Motor neuron (in vitro differentiated cells): ENCODE measurements at regions not wholly inside any gene's neighbourhood (a gene's known extent, or its start where the extent isn't known, plus 50 kb on each side); places are given as distances from the start of the nearest gene placed in this dataset.

Experiments used
- ATAC-seq, 8 experiments: fragments of 200-7000 bp; cut with Tn5 transposase; replicated peaks in 6 of 8; 2 replicates each; pipeline ENCODE4 v1.8.0; 2021; ENCODE audit warnings: mild to moderate bottlenecking in 8 of 8, moderate library complexity in 8 of 8
- H3K27ac ChIP-seq, 2 donors: fragments of 250-450 bp; sonication (Bioruptor Pico); 2 replicates each; pipeline ENCODE4 v1.9.0; 2021; ENCODE audit warnings: antibody characterized with exemption in 2 of 2, mild to moderate bottlenecking in 2 of 2, moderate library complexity in 1 of 2
- H3K4me1 ChIP-seq, 2 donors: fragments of 250-450 bp; sonication (Bioruptor Pico); replicated peaks in 1 of 2; 2 replicates each; pipeline ENCODE4 v1.6.1; 2021; ENCODE audit warnings: antibody characterized with exemption in 2 of 2, mild to moderate bottlenecking in 2 of 2, moderate library complexity in 1 of 2
- H3K4me3 ChIP-seq, 5 donors: fragments of 250-450 bp; sonication (Bioruptor Pico); 2 replicates each; pipeline ENCODE4 v1.9.0; 2021; ENCODE audit warnings: antibody characterized with exemption in 5 of 5, mild to moderate bottlenecking in 5 of 5, moderate library complexity in 4 of 5
- WGBS, 10 experiments: fragments of 450-650 bp; shearing (Covaris generic); methylation state at CpG; one replicate each; pipeline ENCODE4 v1.0.0; 2022; 5-methylcytosine and 5-hydroxymethylcytosine counted together
- in situ Hi-C, 9 experiments: fragments of 400-800 bp; cut with MboI; loops; one replicate each; pipeline ENCODE4 v1.15.0; 2021; ENCODE audit warnings: low sequenced_read_pairs in 9 of 9, low pct_unique_long_range_greater_than_20kb in 2 of 9; ENCODE audit not compliant: unreplicated experiment in 9 of 9

DNA sequence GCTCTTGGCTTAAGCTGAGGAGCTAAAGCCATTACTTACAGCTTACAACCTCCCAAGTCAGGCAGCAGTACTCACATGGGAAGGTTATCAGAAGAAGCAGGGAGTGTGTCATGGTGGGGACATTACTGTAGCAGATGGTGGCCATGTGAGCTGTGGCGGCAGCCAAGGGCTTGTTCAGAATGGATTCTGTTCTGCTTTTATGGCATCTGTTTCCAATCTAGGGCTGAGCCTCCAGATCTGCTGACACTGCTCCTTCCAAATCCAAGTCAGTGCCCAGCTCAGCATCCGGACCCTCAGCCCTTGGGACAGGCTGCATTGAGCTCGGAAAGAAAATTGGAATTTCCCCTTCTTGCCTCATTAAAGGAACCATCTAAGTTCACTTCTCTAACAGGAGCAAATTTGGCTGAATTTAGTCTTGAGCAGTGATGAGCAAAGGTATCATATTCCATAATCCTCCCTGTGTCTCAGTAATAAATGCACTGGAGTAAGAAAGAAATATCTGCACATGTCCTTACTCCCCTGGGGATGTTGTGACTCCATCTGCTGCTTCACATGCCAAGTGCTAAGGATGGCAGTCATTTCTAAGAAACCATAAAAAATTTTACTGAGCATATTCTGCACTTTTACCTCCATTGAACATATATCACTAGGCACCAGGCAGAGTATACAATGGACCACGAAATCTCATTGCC lies 73.9 kb downstream of the KCTD12 start:
- in situ Hi-C loops, result no loop called here
- no peak overlapping the region for H3K4me3 ChIP-seq
- WGBS, 10 experiments, result 0 to 100% (median 57%) methylated on average over 1 to 4 of the region's 4 CpGs; no CpG with 5 or more reads in 2 of the 10 experiments
- H3K4me1 ChIP-seq, result peaks cover 0 to 5% of the 10 kb centered on the region in 2 donors
- peak in 3 of 8 experiments; percentile 93 to 96 (median 94) for ATAC-seq
- H3K27ac ChIP-seq, result no peak overlapping the region

GRCh38 chr13:76809389-76809788 lies 76.8 kb downstream of the KCTD12 start:
- 78 to 100% (median 100%) methylated on average over 1 of the region's 1 CpG; no CpG with 5 or more reads in 3 of the 10 experiments for WGBS, 10 experiments
- peak in 1 of 8 experiments; percentile 19 for ATAC-seq
- H3K4me1 ChIP-seq, result no peaks in the 10 kb centered on the region
- no peak overlapping the region for H3K27ac ChIP-seq
- no peak overlapping the region for H3K4me3 ChIP-seq
- in situ Hi-C loops, result no loop called here

- H3K4me1 ChIP-seq, result no peaks in the 10 kb centered on the region
- in situ Hi-C loops, result no loop called here
- 33 to 100% (median 63%) methylated on average over 1 to 2 of the region's 2 CpGs; no CpG with 5 or more reads in 1 of the 10 experiments for WGBS, 10 experiments
- ATAC-seq, result no peak
- H3K27ac ChIP-seq, result no peak overlapping the region
- H3K4me3 ChIP-seq, result no peak overlapping the region
Observed at GRCh38 chr13:76808927-76809326, 77.3 kb downstream of the KCTD12 start.

DNA sequence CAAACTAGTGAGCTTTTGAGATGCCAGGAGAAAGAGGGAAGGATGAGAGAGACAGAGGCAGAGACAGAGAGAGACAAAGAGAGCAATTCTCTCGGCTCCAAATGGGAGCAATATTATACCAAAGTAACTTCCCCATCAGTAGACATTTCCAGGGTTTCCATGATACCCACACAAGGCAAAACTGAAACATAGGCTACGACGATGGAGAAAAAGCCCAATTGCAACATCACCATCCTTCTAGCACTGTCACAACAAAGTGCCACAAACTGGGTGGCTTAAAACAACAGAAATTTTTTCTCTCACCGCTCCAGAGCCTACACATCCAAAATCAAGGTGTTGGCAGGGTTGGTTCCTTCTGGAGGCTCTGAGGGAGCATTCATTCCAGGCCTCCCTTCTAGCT lies 81.4 kb downstream of the KCTD12 start:
- ATAC-seq, result no peak
- WGBS, 10 experiments, result 40 to 100% (median 88%) methylated on average over 1 to 4 of the region's 4 CpGs; no CpG with 5 or more reads in 1 of the 10 experiments
- Histone ChIP-seq H3K4me3 (no peak overlapping the region), H3K27ac (no peak overlapping the region), H3K4me1 (no peaks in the 10 kb centered on the region)
- in situ Hi-C loops, result no loop called here

- WGBS, 10 experiments, result 57 to 100% (median 80%) methylated on average over 1 of the region's 1 CpG; no CpG with 5 or more reads in 5 of the 10 experiments
- in situ Hi-C loops, result no loop called here
- Histone ChIP-seq H3K4me1 (no peaks in the 10 kb centered on the region), H3K4me3 (no peak overlapping the region), H3K27ac (no peak overlapping the region)
- no peak for ATAC-seq
Observed at GRCh38 chr13:76803831-76804230, 82.4 kb downstream of the KCTD12 start.

- H3K4me3 ChIP-seq, result no peak overlapping the region
- in situ Hi-C loops, result no loop called here
- no peaks in the 10 kb centered on the region for H3K4me1 ChIP-seq
- no peak overlapping the region for H3K27ac ChIP-seq
- ATAC-seq, result no peak
- 33 to 100% (median 97%) methylated on average over 1 to 2 of the region's 2 CpGs; no CpG with 5 or more reads in 2 of the 10 experiments for WGBS, 10 experiments
Observed at GRCh38 chr13:76800943-76801342, 85.3 kb downstream of the KCTD12 start.

DNA sequence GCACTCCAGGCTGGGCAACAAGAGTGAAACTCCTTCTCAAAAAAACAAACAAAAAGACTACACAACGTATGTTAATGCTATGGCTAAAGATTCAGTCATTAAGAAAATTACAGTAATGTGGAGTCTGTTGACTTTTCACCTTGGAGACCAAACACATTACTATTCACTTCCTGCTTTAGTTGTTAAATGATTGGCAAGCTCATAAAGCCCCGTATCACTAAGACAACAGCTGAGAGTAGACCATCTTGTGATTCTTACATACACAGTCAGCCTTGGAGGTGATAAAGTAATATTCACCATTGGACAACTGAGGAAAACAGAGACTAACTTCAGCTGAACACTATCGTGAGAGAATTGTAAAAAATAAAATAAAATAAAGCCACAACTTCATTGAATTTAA lies 86.5 kb downstream of the KCTD12 start:
- ATAC-seq, result peak in 4 of 8 experiments; percentile 30 to 87 (median 63)
- Histone ChIP-seq H3K27ac (no peak overlapping the region), H3K4me3 (no peak overlapping the region), H3K4me1 (no peaks in the 10 kb centered on the region)
- 38 to 100% (median 58%) methylated on average over 1 to 3 of the region's 3 CpGs for WGBS, 10 experiments
- in situ Hi-C loops, result no loop called here

- peak in 3 of 8 experiments; percentile 29 to 82 (median 82) for ATAC-seq
- in situ Hi-C loops, result no loop called here
- WGBS, 10 experiments, result 0 to 92% (median 72%) methylated on average over 1 to 2 of the region's 2 CpGs
- peaks cover 0 to 2% of the 10 kb centered on the region in 2 donors for H3K4me1 ChIP-seq
- no peak overlapping the region for H3K27ac ChIP-seq
- H3K4me3 ChIP-seq, result no peak overlapping the region
Observed at GRCh38 chr13:76798037-76798436, 88.2 kb downstream of the KCTD12 start.

DNA sequence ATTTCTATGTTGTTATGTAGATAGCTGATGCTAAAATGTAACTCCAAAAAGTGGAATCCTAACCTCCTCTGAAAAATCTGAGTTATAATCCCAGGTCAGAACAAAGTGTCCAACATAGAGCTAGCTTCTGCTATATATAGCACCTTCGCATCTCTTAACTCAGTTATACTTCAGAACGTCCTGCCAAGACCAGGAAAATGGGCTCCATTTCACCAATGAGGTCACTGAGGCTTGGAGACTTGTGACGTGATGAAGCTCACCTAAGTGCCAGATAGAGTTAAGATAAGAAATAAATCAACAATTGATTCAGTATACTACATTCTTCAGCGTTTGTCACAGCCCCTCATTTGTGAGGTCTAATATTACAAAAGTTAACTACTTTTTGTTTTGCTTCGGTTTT lies 88.8 kb downstream of the KCTD12 start:
- 40 to 100% (median 79%) methylated on average over 2 to 5 of the region's 5 CpGs for WGBS, 10 experiments
- in situ Hi-C loops, result no loop called here
- peaks cover 0 to 2% of the 10 kb centered on the region in 2 donors for H3K4me1 ChIP-seq
- no peak overlapping the region for H3K4me3 ChIP-seq
- no peak for ATAC-seq
- no peak overlapping the region for H3K27ac ChIP-seq

DNA sequence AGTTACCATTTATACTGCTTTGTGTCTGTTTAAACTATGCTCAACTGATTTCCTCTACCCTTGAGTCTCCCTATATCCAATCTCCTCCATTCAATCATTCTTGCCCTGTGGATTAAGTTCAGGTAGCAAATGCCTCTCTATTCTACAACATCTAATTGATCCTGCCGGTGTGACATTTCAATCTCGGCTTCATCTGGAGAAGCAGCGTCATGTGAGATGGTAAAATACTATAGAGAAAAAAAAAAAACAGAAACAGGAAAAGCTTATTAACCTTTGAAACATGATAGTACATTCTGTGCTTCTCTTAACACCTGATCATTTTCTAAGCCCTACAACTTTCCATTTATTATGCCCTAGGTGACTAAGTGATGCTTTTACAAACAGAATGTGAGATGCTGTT lies 89.4 kb downstream of the KCTD12 start:
- no peak overlapping the region for H3K27ac ChIP-seq
- peaks cover 0 to 2% of the 10 kb centered on the region in 2 donors for H3K4me1 ChIP-seq
- in situ Hi-C loops, result no loop called here
- WGBS, 10 experiments, result 80 to 100% (median 94%) methylated on average over 1 to 3 of the region's 3 CpGs; no CpG with 5 or more reads in 1 of the 10 experiments
- ATAC-seq, result no peak
- H3K4me3 ChIP-seq, result no peak overlapping the region

- H3K4me1 ChIP-seq, result peaks cover 0 to 2% of the 10 kb centered on the region in 2 donors
- ATAC-seq, result peak in 1 of 8 experiments; percentile 12
- in situ Hi-C loops, result no loop called here
- H3K27ac ChIP-seq, result no peak overlapping the region
- no peak overlapping the region for H3K4me3 ChIP-seq
- WGBS, 10 experiments, result 58 to 93% (median 80%) methylated on average over 1 to 5 of the region's 5 CpGs; no CpG with 5 or more reads in 1 of the 10 experiments
Observed at GRCh38 chr13:76795701-76796695, 90.2 kb downstream of the KCTD12 start.

GRCh38 chr13:76792731-76793347 lies 93.4 kb downstream of the KCTD12 start:
- WGBS, 10 experiments, result 0 to 83% (median 49%) methylated on average over 1 to 4 of the region's 4 CpGs; no CpG with 5 or more reads in 1 of the 10 experiments
- H3K4me1 ChIP-seq, result peaks cover 0 to 2% of the 10 kb centered on the region in 2 donors
- in situ Hi-C loops, result no loop called here
- peak in 4 of 8 experiments; percentile 24 to 86 (median 70) for ATAC-seq
- no peak overlapping the region for H3K4me3 ChIP-seq
- H3K27ac ChIP-seq, result no peak overlapping the region
